IPS-18c (cell line): ENCODE measurements at regions not wholly inside any gene's neighbourhood (a gene's known extent, or its start where the extent isn't known, plus 50 kb on each side); places are given as distances from the start of the nearest gene placed in this dataset.

Source experiments
- H3K4me3 ChIP-seq: 2 replicates; pipeline ENCODE4 v1.7.0; 2013; ENCODE audit warnings: low read depth, mild to moderate bottlenecking, low read length, moderate library complexity; ENCODE audit not compliant: insufficient read depth
- H3K9me3 ChIP-seq: one replicate; pipeline ENCODE4 v1.6.1; 2013; ENCODE audit warnings: mild to moderate bottlenecking, low read length, moderate library complexity; ENCODE audit not compliant: control insufficient read depth, insufficient read depth

- H3K9me3 ChIP-seq = peaks cover 2% of the 10 kb centered on the region
- no peak overlapping the region for H3K4me3 ChIP-seq
Measured at GRCh38 chr10:128297709-128298378, 171.6 kb upstream of the MKI67 start.

- no peak overlapping the region for H3K4me3 ChIP-seq
- H3K9me3 ChIP-seq = peaks cover 2% of the 10 kb centered on the region
Measured at GRCh38 chr10:128298587-128298986, 172.4 kb upstream of the MKI67 start.

DNA sequence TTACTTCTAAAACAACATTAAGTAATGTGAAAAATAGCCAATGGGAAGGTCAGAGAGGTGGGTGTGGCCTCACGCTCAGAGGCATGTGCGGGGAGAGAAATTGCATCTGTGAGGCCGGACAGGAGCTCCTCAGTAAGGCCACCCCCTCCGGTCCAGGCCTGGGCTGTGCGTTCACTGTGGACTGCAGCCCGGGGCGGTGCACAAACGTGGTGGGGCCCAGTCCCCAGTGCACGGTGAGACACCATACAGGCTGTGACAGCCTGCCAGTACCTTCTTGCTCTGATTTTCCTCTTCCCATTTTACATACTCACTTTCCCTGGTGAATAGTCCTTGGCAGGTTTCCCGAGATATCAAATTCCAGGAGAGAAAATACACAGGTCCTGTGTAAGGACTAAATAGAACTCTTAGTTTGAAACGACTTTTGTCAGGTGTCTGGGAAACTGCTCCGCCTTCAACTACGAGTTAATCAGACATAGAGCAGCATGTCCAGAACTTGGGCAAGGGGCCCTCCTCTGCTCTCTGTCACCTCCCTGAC, 174.1 kb upstream of the MKI67 start:
- Histone ChIP-seq H3K4me3 (no peak overlapping the region), H3K9me3 (peaks cover 2% of the 10 kb centered on the region)

DNA sequence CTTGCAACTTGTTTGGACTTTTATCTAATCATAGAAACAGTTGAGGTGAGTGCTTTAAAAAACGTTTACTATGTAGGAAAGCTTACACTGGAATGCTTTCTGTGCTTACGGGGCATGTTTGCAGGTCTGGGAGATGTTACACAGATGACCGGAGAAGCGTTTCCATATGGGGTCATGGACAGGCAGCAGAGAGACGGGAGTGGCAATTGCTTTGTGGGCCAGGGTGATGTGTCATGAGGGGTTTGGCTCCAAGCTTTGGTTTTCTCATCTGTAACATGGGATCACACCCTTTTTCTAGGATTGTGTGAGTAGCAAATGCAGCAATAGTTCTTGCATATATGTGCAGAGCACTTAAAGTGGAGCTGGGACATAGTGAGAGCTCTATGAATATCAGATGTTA, 174.8 kb upstream of the MKI67 start:
- no peak overlapping the region for H3K4me3 ChIP-seq
- peaks cover 2% of the 10 kb centered on the region for H3K9me3 ChIP-seq

DNA sequence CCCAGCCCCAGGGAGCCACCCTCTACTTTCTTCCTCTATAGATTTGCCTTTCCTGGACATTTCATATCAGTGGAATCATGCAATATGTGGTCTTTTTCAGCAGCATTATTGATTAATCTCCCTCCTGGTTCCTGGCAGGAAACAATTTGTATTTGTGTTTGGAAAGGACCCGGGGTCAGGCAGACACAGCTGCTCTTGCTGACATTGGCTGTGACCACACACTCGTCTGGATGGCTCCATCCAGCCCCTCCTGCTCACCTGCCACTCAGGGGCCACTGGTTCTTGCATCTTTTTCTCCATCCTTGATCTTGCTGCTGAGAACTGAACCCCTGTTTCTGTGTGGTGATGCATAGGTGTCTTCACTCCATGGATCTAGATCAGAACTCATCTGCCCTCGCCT, 176.6 kb upstream of the MKI67 start:
- peaks cover 2% of the 10 kb centered on the region for H3K9me3 ChIP-seq
- H3K4me3 ChIP-seq = no peak overlapping the region

DNA sequence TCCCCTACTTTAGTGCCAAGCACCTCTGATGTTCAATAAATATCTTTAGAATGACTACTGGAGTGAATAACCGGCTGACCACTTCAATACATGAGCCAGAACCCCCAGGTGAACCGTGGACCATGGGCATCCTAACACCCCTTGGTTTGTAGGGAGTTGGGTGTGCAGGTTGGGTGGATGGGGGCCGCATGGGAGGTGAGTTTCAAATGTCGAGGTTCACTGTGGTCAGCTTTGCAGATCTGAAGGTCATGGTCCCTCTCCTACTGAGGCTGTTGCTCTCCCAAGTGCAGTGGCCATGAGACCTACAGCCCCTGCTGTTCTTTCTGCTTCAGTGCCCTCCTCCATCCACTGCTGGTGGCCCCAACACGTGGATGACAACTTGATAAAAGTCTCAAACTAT, 178.0 kb upstream of the MKI67 start:
- H3K9me3 ChIP-seq = peaks cover 2% of the 10 kb centered on the region

GRCh38 chr10:128305601-128306345, 179.6 kb upstream of the MKI67 start:
- Histone ChIP-seq H3K9me3 (peaks cover 2% of the 10 kb centered on the region), H3K4me3 (no peak overlapping the region)

More for the DNA sequence above, 178.0 kb upstream of the MKI67 start:
- H3K4me3 ChIP-seq = no peak overlapping the region

- H3K9me3 ChIP-seq = peaks cover 2% of the 10 kb centered on the region
- H3K4me3 ChIP-seq = no peak overlapping the region
Measured at GRCh38 chr10:128306535-128306934, 180.3 kb upstream of the MKI67 start.

DNA sequence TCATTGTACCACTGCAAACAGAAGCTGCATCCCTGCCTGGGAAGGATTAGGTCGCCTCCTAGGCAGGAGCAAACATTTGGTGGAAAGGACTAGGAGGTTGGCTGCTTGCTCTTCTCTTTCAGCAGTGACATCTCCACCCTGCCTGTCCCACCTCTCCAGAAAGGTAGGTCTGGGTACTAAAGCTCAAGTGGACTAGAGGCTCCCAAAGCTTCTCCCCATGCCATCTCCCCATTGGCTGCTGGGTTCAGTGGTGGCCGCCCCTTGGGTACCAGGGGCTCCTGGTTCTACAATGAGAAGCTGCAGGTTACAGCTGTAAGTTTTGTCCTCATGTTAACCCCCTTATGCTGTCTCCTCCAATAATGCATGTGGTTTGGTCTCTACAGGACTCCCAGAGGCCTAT, 180.7 kb upstream of the MKI67 start:
- peaks cover under 1% of the 10 kb centered on the region for H3K9me3 ChIP-seq
- H3K4me3 ChIP-seq = no peak overlapping the region

GRCh38 chr10:128307820-128308219, 181.6 kb upstream of the MKI67 start:
- H3K9me3 ChIP-seq = no peaks in the 10 kb centered on the region
- H3K4me3 ChIP-seq = no peak overlapping the region

- Histone ChIP-seq H3K4me3 (no peak overlapping the region), H3K9me3 (no peaks in the 10 kb centered on the region)
Measured at GRCh38 chr10:128310971-128311658, 184.9 kb upstream of the MKI67 start.

DNA sequence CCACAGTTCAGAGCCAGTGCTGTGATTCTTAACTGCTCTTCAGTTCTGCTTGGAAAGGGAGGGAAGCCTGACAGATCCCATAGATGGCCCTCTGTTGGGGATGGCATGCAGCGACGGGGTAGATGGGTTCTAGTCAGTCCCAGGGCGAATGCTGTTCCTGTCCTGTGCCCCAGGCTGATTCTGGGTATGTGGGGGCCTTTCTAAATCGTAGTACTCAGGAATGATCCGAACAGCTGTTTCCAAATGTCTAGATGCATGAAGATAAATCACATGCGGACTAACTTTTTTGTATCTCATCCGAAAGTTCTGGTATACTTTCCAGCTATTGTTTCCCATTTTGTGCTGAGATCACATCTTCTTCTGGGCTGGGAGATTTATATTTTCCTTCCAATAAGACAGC, 186.0 kb upstream of the MKI67 start:
- Histone ChIP-seq H3K4me3 (no peak overlapping the region), H3K9me3 (no peaks in the 10 kb centered on the region)

DNA sequence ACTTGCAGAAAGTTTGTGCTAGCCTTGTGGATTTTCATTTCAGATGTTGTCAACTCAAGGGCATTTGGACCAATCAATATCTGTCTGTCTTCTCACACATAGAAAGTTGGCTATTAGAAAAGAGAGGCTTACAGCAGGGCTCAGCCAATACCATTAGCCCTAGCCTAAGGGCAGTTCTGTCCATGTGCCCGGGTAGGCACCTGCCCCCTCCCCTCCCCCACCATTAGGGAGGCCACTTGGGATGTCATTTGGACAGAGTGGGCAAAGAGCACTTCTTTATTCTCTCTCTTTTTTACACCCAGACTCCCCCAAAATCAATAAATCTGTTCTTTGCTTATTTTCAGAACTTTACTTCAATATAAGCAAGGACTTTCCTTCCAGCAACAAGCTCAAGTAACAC, 188.5 kb upstream of the MKI67 start:
- Histone ChIP-seq H3K9me3 (peaks cover 2% of the 10 kb centered on the region), H3K4me3 (no peak overlapping the region)

GRCh38 chr10:128316121-128316726, 190.0 kb upstream of the MKI67 start:
- peaks cover 2% of the 10 kb centered on the region for H3K9me3 ChIP-seq
- H3K4me3 ChIP-seq = no peak overlapping the region

DNA sequence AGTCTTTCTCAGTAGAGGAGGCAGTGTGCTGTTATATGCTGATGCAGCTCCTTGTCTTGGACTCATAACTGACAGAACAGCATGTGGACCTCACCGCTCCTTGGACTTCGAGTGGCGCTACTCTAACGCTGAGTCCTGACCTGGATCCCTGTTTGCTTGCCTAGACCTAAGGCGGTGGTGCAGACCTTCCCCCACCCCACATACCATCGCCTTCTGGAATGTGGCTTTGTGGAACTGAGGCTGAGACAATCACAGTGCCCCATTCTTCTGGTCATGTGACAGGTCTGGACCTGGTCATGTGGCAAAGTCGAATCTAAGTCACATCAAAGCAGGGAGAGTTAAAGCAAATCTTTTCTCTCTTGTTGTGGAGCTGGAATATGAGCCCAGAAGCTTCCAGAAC, 190.7 kb upstream of the MKI67 start:
- H3K4me3 ChIP-seq = no peak overlapping the region
- peaks cover 2% of the 10 kb centered on the region for H3K9me3 ChIP-seq

GRCh38 chr10:128318366-128318765, 192.1 kb upstream of the MKI67 start:
- Histone ChIP-seq H3K9me3 (peaks cover 2% of the 10 kb centered on the region), H3K4me3 (no peak overlapping the region)

DNA sequence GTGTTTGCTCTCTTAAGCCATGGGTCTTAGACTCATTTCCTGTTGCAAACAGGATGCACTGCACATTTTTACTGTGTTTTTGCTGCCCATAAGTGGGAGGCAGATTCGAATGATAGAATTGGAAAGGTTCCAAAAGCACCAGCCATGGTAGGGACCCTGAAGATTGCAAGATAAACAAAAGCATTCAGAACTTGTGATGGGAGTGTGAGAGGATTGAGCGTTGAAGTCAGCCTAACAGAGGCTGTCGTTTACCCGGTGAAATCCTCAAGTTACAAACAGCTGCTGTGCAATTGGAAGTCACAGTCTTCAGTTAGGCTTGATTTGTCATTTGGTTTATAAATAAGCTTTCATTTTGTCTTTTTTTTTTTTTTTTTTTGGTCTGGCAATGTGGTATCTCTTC, 192.7 kb upstream of the MKI67 start:
- peaks cover 2% of the 10 kb centered on the region for H3K9me3 ChIP-seq
- no peak overlapping the region for H3K4me3 ChIP-seq
